HG02798 (cell line): ENCODE measurements at regions not wholly inside any gene's neighbourhood (a gene's known extent, or its start where the extent isn't known, plus 50 kb on each side); places are given as distances from the start of the nearest gene placed in this dataset.

Source experiments
- ATAC-seq: cut with Tn5 transposase; IDR thresholded peaks from one replicate; pipeline ENCODE4 v1.9.1; 2021; ENCODE audit warnings: mild to moderate bottlenecking; ENCODE audit not compliant: unreplicated experiment, poor library complexity

- peak; percentile 60 for ATAC-seq
Measured at GRCh38 chr12:77724367-77724957, 106.2 kb upstream of the NAV3 start.

GRCh38 chr12:77723308-77723707, 107.4 kb upstream of the NAV3 start:
- no peak for ATAC-seq

- ATAC-seq = no peak
Measured at GRCh38 chr12:77722536-77722935, 108.2 kb upstream of the NAV3 start.

GRCh38 chr12:77720258-77720657, 110.4 kb upstream of the NAV3 start:
- ATAC-seq = no peak

- no peak for ATAC-seq
Measured at GRCh38 chr12:77710209-77710608, 120.5 kb upstream of the NAV3 start.

- no peak for ATAC-seq
Measured at GRCh38 chr12:77697126-77697525, 133.6 kb upstream of the NAV3 start.

GRCh38 chr12:77696183-77696582, 134.5 kb upstream of the NAV3 start:
- ATAC-seq = no peak

- ATAC-seq = no peak
Measured at GRCh38 chr12:77689510-77690086, 141.1 kb upstream of the NAV3 start.

- no peak for ATAC-seq
Measured at GRCh38 chr12:77687321-77687720, 143.4 kb upstream of the NAV3 start.

- ATAC-seq = no peak
Measured at GRCh38 chr12:77686760-77687159, 143.9 kb upstream of the NAV3 start.

- ATAC-seq = no peak
Measured at GRCh38 chr12:77685901-77686300, 144.8 kb upstream of the NAV3 start.

GRCh38 chr12:77685112-77685511, 145.6 kb upstream of the NAV3 start:
- peak; percentile 76 for ATAC-seq

- no peak for ATAC-seq
Measured at GRCh38 chr12:77682488-77682887, 148.2 kb upstream of the NAV3 start.

GRCh38 chr12:77681726-77682125, 149.0 kb upstream of the NAV3 start:
- ATAC-seq = no peak

- no peak for ATAC-seq
Measured at GRCh38 chr12:77679686-77680085, 151.0 kb upstream of the NAV3 start.

GRCh38 chr12:77678621-77679020, 152.1 kb upstream of the NAV3 start:
- ATAC-seq = no peak

GRCh38 chr12:77667101-77667500, 163.6 kb upstream of the NAV3 start:
- no peak for ATAC-seq

- no peak for ATAC-seq
Measured at GRCh38 chr12:77648716-77649115, 182.0 kb upstream of the NAV3 start.

GRCh38 chr12:77645966-77646598, 184.6 kb upstream of the NAV3 start:
- peak; percentile 71 for ATAC-seq

- ATAC-seq = no peak
Measured at GRCh38 chr12:77644915-77645605, 185.6 kb upstream of the NAV3 start.

- no peak for ATAC-seq
Measured at GRCh38 chr12:77642246-77642645, 188.4 kb upstream of the NAV3 start.
